Prostate gland (tissue), 2 donors: ENCODE measurements at regions not wholly inside any gene's neighbourhood (a gene's known extent, or its start where the extent isn't known, plus 50 kb on each side); places are given as distances from the start of the nearest gene placed in this dataset.
"Not testable (repeated sequence)": the region's sequence is repeated elsewhere in the genome, so short reads cannot be mapped to it uniquely, and the experiment has no call there.

Experiments
- POLR2A ChIP-seq: fragments of 450-650 bp; IDR thresholded peaks from one replicate; pipeline ENCODE4 v1.6.1; 2016; ENCODE audit warnings: antibody characterized with exemption, mild to moderate bottlenecking
- POLR2AphosphoS5 ChIP-seq: sonication (generic); formaldehyde crosslinking; IDR thresholded peaks from one replicate; pipeline ENCODE4 v1.6.1; 2017; ENCODE audit warnings: antibody characterized with exemption
- TF ChIP-seq, protein P1 (sequence below), 4 experiments: fragments of 200-600 bp in 2 of 4; fragments of 450-650 bp in 2 of 4; sonication (generic) in 2 of 4; IDR thresholded peaks; 1 replicate in 3 of 4; 2 replicates in 1 of 4; pipeline ENCODE4 v1.5.1; 2016 to 2019; ENCODE audit warnings: antibody characterized with exemption in 4 of 4, mild to moderate bottlenecking in 2 of 4, moderate library complexity in 2 of 4

- not testable (repeated sequence) for TF ChIP-seq POLR2A, POLR2AphosphoS5
- TF ChIP-seq, protein P1, sequence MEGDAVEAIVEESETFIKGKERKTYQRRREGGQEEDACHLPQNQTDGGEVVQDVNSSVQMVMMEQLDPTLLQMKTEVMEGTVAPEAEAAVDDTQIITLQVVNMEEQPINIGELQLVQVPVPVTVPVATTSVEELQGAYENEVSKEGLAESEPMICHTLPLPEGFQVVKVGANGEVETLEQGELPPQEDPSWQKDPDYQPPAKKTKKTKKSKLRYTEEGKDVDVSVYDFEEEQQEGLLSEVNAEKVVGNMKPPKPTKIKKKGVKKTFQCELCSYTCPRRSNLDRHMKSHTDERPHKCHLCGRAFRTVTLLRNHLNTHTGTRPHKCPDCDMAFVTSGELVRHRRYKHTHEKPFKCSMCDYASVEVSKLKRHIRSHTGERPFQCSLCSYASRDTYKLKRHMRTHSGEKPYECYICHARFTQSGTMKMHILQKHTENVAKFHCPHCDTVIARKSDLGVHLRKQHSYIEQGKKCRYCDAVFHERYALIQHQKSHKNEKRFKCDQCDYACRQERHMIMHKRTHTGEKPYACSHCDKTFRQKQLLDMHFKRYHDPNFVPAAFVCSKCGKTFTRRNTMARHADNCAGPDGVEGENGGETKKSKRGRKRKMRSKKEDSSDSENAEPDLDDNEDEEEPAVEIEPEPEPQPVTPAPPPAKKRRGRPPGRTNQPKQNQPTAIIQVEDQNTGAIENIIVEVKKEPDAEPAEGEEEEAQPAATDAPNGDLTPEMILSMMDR (IDR thresholded peaks at IDR 0.05): not testable (repeated sequence)
Measured at GRCh38 chr7:49033140-49033539, 108.8 kb downstream of the CDC14C start.
